Esophagus squamous epithelium (tissue), 4 donors: ENCODE measurements at regions not wholly inside any gene's neighbourhood (a gene's known extent, or its start where the extent isn't known, plus 50 kb on each side); places are given as distances from the start of the nearest gene placed in this dataset.

Source experiments
- POLR2A ChIP-seq, 4 donors: fragments of 450-650 bp; IDR thresholded peaks; one replicate each; pipeline ENCODE4 v1.6.1; 2017; ENCODE audit warnings: antibody characterized with exemption in 4 of 4, mild to moderate bottlenecking in 4 of 4, moderate library complexity in 3 of 4
- TF ChIP-seq, protein P1 (sequence below), 6 experiments: fragments of 450-650 bp in 4 of 6; fragments of 200-600 bp in 2 of 6; sonication (generic) in 2 of 6; IDR thresholded peaks; one replicate each; pipeline ENCODE4 v1.5.1; 2016 to 2019; ENCODE audit warnings: antibody characterized with exemption in 6 of 6, mild to moderate bottlenecking in 4 of 6, moderate library complexity in 4 of 6

DNA sequence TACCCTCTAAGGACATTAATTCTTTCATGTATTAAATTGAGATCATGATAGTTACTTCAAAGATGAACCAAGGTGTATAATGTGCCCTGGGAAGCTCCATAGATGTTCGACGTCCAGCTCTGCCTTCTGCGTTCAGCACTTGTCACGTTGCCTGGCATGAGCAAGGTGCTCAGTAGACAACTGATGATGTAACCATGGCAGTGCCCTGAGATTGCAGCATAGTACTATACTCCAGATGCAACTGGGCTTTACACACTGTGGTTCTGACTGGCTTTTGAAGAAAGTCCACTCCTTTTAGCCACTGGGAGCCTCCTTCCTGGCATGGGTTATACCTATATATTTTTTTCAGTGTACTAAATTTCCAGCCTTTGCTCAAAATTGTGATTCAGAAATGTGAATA is 355.8 kb upstream of the SORCS1 start:
- TF ChIP-seq POLR2A (IDR thresholded peaks at IDR 0.05), result no peak
- TF ChIP-seq, protein P1, sequence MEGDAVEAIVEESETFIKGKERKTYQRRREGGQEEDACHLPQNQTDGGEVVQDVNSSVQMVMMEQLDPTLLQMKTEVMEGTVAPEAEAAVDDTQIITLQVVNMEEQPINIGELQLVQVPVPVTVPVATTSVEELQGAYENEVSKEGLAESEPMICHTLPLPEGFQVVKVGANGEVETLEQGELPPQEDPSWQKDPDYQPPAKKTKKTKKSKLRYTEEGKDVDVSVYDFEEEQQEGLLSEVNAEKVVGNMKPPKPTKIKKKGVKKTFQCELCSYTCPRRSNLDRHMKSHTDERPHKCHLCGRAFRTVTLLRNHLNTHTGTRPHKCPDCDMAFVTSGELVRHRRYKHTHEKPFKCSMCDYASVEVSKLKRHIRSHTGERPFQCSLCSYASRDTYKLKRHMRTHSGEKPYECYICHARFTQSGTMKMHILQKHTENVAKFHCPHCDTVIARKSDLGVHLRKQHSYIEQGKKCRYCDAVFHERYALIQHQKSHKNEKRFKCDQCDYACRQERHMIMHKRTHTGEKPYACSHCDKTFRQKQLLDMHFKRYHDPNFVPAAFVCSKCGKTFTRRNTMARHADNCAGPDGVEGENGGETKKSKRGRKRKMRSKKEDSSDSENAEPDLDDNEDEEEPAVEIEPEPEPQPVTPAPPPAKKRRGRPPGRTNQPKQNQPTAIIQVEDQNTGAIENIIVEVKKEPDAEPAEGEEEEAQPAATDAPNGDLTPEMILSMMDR (IDR thresholded peaks at IDR 0.05), result no peak
